BE2C (cell line): ENCODE measurements at regions not wholly inside any gene's neighbourhood (a gene's known extent, or its start where the extent isn't known, plus 50 kb on each side); places are given as distances from the start of the nearest gene placed in this dataset.

ENCODE experiments used
- DNase-seq: peaks from one replicate; pipeline ENCODE4 v3.0.0-alpha.2; 2020
- H3K27me3 ChIP-seq: fragments of 250-450 bp; sonication (Bioruptor Pico); 2 replicates; pipeline ENCODE4 v1.5.1; 2020; ENCODE audit warnings: mild to moderate bottlenecking
- H3K36me3 ChIP-seq: fragments of 250-450 bp; sonication (Bioruptor Pico); 2 replicates; pipeline ENCODE4 v1.5.1; 2020; ENCODE audit warnings: mild to moderate bottlenecking
- H3K4me1 ChIP-seq: fragments of 250-450 bp; sonication (Bioruptor Pico); 2 replicates; pipeline ENCODE4 v1.5.1; 2020
- H3K4me3 ChIP-seq: 2 replicates; pipeline ENCODE4 v1.5.1; 2011; ENCODE audit warnings: low read depth, low read length
- H3K9me3 ChIP-seq: fragments of 250-450 bp; sonication (Bioruptor Pico); 2 replicates; pipeline ENCODE4 v1.5.1; 2020
- CTCF ChIP-seq: IDR thresholded peaks from 2 replicates; pipeline ENCODE4 v1.5.1; 2012; ENCODE audit warnings: mild to moderate bottlenecking, low read depth, low read length

GRCh38 chr7:119665796-119666195 is 607.2 kb upstream of the KCND2 start:
- Histone ChIP-seq H3K36me3 (no peaks in the 10 kb centered on the region), H3K9me3 (no peaks in the 10 kb centered on the region), H3K27me3 (no peaks in the 10 kb centered on the region), H3K4me3 (no peak overlapping the region), H3K4me1 (no peaks in the 10 kb centered on the region)
- no peak for DNase-seq
- no peak for TF ChIP-seq CTCF

GRCh38 chr7:119681336-119681735 is 591.6 kb upstream of the KCND2 start:
- H3K9me3 ChIP-seq, result no peaks in the 10 kb centered on the region
- no peak for DNase-seq
- H3K36me3 ChIP-seq, result no peaks in the 10 kb centered on the region
- H3K4me3 ChIP-seq, result no peak overlapping the region
- H3K27me3 ChIP-seq, result no peaks in the 10 kb centered on the region
- no peaks in the 10 kb centered on the region for H3K4me1 ChIP-seq
- TF ChIP-seq CTCF, result no peak

DNA sequence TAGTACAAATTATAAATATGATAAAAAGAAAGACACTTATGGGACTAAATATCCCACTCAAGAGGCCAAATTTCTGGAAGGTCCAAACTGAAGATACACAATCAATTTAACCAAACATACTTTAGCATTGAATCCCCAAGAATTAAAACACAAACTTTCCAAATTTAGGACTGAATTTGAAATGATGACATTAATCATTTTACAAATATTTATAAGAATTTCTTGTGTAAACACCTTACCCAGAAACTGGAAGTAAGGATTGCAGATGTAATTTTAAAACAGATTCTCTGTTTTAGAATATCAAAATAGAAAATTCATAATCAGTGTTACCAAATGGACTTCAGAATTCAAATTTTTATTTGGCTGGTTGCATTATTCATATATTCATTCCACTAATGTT is 588.2 kb upstream of the KCND2 start:
- Histone ChIP-seq H3K27me3 (no peaks in the 10 kb centered on the region), H3K36me3 (no peaks in the 10 kb centered on the region), H3K4me1 (no peaks in the 10 kb centered on the region), H3K4me3 (no peak overlapping the region), H3K9me3 (no peaks in the 10 kb centered on the region)
- DNase-seq, result no peak
- no peak for TF ChIP-seq CTCF

GRCh38 chr7:119685906-119686305 is 587.1 kb upstream of the KCND2 start:
- no peak for DNase-seq

DNA sequence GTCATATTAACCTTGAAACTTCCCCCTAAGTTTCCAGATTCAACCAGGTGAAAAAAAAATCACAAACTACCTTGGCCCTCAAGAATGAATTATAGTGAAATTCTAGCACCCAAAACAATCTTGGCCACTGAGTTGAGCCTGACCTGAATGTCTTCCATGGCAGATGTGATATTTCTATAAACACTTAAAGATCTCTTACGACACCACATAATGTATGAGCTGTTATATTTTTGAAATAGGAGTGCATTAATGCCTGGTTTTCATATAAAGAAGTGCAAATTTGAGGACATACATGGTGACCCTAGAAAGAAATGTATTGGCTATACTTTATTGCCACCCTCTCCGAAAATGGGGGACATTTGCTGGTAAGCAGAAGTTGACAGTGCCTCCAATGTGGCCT is 584.1 kb upstream of the KCND2 start:
- Histone ChIP-seq H3K4me3 (no peak overlapping the region), H3K9me3 (no peaks in the 10 kb centered on the region), H3K27me3 (no peaks in the 10 kb centered on the region), H3K36me3 (no peaks in the 10 kb centered on the region), H3K4me1 (no peaks in the 10 kb centered on the region)
- no peak for DNase-seq
- TF ChIP-seq CTCF, result no peak

More at GRCh38 chr7:119685906-119686305, 587.1 kb upstream of the KCND2 start:
- Histone ChIP-seq H3K4me1 (no peaks in the 10 kb centered on the region), H3K9me3 (no peaks in the 10 kb centered on the region), H3K36me3 (no peaks in the 10 kb centered on the region), H3K27me3 (no peaks in the 10 kb centered on the region), H3K4me3 (no peak overlapping the region)
- no peak for TF ChIP-seq CTCF

DNA sequence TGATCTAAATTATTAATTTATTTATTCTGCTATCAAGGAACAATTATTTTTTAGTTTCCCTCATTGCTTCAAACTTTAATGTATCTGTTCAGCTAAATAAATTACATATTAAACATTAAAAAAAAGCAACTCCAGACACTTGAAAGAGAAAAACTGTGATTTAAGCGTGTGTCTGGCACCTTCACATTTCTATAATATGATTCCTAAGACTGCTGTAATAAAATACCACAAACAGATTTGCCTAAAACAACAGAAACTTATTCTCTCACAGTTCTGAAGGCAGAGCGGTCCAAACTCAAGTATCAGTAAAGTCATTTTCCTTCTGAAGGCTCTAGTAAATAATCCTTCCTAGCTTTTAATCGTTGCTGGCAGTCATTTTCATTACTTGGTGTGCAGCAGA is 580.4 kb upstream of the KCND2 start:
- no peak overlapping the region for H3K4me3 ChIP-seq

More for the DNA sequence above, 580.4 kb upstream of the KCND2 start:
- DNase-seq, result no peak
- no peaks in the 10 kb centered on the region for H3K4me1 ChIP-seq
- no peaks in the 10 kb centered on the region for H3K9me3 ChIP-seq
- no peak for TF ChIP-seq CTCF
- H3K27me3 ChIP-seq, result no peaks in the 10 kb centered on the region
- no peaks in the 10 kb centered on the region for H3K36me3 ChIP-seq
